Suprapubic skin (tissue), 4 donors: ENCODE measurements at regions not wholly inside any gene's neighbourhood (a gene's known extent, or its start where the extent isn't known, plus 50 kb on each side); places are given as distances from the start of the nearest gene placed in this dataset.

Source experiments
- CTCF ChIP-seq, 2 donors: fragments of 200-600 bp in 1 of 2; fragments of 450-650 bp in 1 of 2; sonication (generic) in 1 of 2; IDR thresholded peaks; one replicate each; pipeline ENCODE4 v1.5.1; 2016 to 2019; ENCODE audit warnings: antibody characterized with exemption in 2 of 2, mild to moderate bottlenecking in 1 of 2, moderate library complexity in 1 of 2
- EP300 ChIP-seq: sonication (generic); formaldehyde crosslinking; IDR thresholded peaks from one replicate; pipeline ENCODE4 v1.6.1; 2017; ENCODE audit warnings: antibody characterized with exemption
- POLR2A ChIP-seq, 2 donors: fragments of 450-650 bp; IDR thresholded peaks; one replicate each; pipeline ENCODE4 v1.6.1; 2017; ENCODE audit warnings: antibody characterized with exemption in 2 of 2, mild to moderate bottlenecking in 2 of 2, moderate library complexity in 2 of 2
- POLR2AphosphoS5 ChIP-seq, 3 donors: sonication (generic); formaldehyde crosslinking; IDR thresholded peaks; one replicate each; pipeline ENCODE4 v1.6.1; 2017; ENCODE audit warnings: antibody characterized with exemption in 3 of 3

GRCh38 chr14:100638211-100638855, 51.1 kb upstream of the BEGAIN start:
- TF ChIP-seq CTCF (IDR thresholded peaks at IDR 0.05) = no peak
- no peak for TF ChIP-seq POLR2A (IDR thresholded peaks at IDR 0.05)
- no peak for TF ChIP-seq EP300
- no peak for TF ChIP-seq POLR2AphosphoS5 (IDR thresholded peaks at IDR 0.05)
